SH-SY5Y (cell line): ENCODE measurements at regions not wholly inside any gene's neighbourhood (a gene's known extent, or its start where the extent isn't known, plus 50 kb on each side); places are given as distances from the start of the nearest gene placed in this dataset.

Experiments
- GATA2 ChIP-seq: IDR thresholded peaks from 2 replicates; pipeline ENCODE4 v1.6.1; 2011; ENCODE audit warnings: mild to moderate bottlenecking, low read depth, low read length
- GATA3 ChIP-seq: IDR thresholded peaks from 2 replicates; pipeline ENCODE4 v1.6.1; 2011; ENCODE audit warnings: low read depth, mild to moderate bottlenecking, low read length, moderate library complexity

- no peak for TF ChIP-seq GATA2
- no peak for TF ChIP-seq GATA3
Observed at GRCh38 chr16:26394409-26394808, 672.3 kb upstream of the C16orf82 start.

- TF ChIP-seq GATA3, result no peak
- no peak for TF ChIP-seq GATA2
Observed at GRCh38 chr16:26395700-26396099, 671.0 kb upstream of the C16orf82 start.

GRCh38 chr16:26396511-26397235, 670.1 kb upstream of the C16orf82 start:
- no peak for TF ChIP-seq GATA3
- no peak for TF ChIP-seq GATA2

GRCh38 chr16:26413780-26414179, 652.9 kb upstream of the C16orf82 start:
- no peak for TF ChIP-seq GATA2
- no peak for TF ChIP-seq GATA3

- TF ChIP-seq GATA2 (no peak), GATA3 (no peak)
Observed at GRCh38 chr16:26430618-26431017, 636.1 kb upstream of the C16orf82 start.

- no peak for TF ChIP-seq GATA3
- no peak for TF ChIP-seq GATA2
Observed at GRCh38 chr16:26433807-26434206, 632.9 kb upstream of the C16orf82 start.

DNA sequence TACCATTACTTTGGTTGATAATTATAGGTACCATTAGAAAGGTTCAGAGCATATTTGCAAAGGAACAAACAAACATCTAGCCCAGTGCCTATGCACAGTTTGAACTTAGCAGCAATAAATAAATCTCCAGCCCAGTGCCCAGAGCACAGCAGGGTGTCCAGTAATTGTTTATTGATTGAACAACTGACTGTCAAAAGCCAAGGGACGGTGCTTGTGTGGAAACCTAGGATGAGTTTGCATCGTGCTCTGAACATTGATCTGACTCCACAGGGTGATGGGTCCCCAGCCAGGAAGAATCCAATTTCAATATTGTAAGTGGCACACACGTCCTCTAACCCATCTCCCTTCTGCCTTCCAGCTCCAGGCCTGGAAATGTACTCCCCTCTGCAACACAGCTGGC, 625.5 kb upstream of the C16orf82 start:
- TF ChIP-seq GATA3 (no peak), GATA2 (no peak)

- TF ChIP-seq GATA3 (no peak), GATA2 (no peak)
Observed at GRCh38 chr16:26442321-26442720, 624.4 kb upstream of the C16orf82 start.

GRCh38 chr16:26447570-26447969, 619.2 kb upstream of the C16orf82 start:
- no peak for TF ChIP-seq GATA2
- TF ChIP-seq GATA3, result no peak

DNA sequence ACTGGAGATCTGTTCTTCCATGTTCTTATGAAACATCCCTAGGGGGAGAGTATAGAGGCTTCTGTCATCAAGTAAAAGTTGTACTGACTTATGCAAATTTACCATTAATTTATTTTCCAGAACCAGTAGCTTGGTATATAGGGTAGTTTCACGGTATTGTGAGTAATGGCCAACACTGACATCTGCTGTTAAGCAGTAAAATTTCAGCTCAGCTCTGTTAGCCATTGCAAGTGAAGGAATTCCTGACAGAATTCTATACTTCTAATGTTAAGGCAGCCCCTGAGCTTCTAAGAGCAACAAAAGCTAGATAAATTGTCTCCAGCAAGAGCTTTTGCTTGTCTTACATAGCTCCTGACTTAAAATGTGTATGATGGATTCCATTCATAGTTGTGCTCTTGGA, 613.5 kb upstream of the C16orf82 start:
- TF ChIP-seq GATA3, result no peak
- no peak for TF ChIP-seq GATA2

GRCh38 chr16:26454102-26454501, 612.6 kb upstream of the C16orf82 start:
- TF ChIP-seq GATA2 (no peak), GATA3 (no peak)

DNA sequence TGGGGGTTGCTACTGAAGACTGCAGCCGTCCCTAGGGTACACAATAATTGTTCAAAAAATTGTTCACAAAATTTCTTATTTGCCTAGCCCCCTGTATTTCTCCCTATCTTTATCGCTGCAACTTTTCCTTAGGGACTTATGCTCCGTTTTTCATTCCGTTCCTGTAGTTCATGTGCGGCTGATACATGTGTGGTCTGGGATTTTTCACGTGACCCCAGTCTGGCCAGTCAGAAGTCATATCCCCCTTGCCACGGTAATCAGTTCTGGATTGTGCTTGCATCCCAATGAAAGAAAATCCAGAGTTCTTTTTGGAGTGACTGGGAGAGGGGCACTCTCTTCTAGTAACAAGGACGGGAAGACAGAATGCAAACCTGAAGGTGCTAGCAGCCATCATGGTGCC, 610.7 kb upstream of the C16orf82 start:
- TF ChIP-seq GATA2, result no peak
- TF ChIP-seq GATA3, result no peak

DNA sequence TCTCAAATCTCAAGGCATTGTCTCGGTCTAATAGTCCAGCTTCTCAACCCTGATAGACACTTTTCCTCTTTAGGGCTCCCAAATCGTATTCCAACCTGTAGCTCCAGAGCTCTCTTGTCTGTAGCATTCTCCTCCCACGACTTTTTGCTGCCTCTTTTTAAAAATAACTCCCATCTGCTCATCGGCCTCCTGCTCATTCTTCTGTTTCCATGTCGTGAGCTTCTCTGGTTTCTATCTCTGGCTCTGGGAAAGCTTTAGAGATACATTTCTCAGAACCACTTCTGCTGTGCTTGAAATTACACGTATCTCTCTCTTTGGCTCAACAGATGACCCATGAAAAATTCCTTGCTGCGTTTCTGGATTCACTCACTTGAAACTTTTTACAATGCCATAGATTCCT, 609.6 kb upstream of the C16orf82 start:
- TF ChIP-seq GATA2 (no peak), GATA3 (no peak)

- TF ChIP-seq GATA2 (no peak), GATA3 (no peak)
Observed at GRCh38 chr16:26457882-26458281, 608.8 kb upstream of the C16orf82 start.

DNA sequence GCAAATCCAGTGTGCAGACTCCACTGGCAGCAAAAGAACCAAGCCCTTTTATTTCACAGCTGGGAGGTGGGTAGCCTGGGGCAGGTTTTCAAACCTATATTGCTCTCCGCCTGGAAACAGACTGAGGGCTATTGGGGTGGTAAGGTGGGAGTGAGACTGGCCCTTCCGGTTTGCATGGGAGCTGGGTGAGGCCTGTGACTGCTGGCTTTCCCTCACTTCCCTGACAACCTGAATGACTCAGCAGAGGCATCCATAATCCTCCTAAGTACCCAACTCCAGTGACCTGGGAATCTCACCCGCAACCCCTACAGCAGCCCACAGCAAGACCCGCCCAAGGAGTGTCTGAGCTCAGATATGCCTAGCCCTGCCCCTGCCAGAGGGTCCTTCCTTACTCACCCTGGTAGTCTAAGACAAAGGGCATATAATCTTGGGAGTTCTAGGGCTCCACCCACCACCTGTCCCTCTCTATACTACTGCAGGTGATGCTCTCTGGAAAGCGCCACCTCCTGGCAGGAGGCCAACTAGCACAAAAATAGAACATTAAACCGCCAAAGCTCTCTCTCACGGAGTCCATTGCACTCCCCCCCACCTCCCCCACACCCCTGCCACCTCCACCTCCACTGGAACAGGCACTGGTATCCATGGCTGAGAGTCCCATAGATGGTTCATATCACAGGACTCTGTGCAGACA, 602.0 kb upstream of the C16orf82 start:
- TF ChIP-seq GATA2 (no peak), GATA3 (no peak)
